Stomach (tissue), 4 donors: ENCODE measurements at regions not wholly inside any gene's neighbourhood (a gene's known extent, or its start where the extent isn't known, plus 50 kb on each side); places are given as distances from the start of the nearest gene placed in this dataset.

Source experiments
- POLR2AphosphoS5 ChIP-seq, 3 donors: sonication (generic); formaldehyde crosslinking; IDR thresholded peaks; one replicate each; pipeline ENCODE4 v1.6.1; 2016; ENCODE audit warnings: antibody characterized with exemption in 3 of 3
- TF ChIP-seq, protein P1 (sequence below), 7 experiments: fragments of 450-650 bp in 4 of 7; fragments of 200-600 bp in 3 of 7; sonication (generic) in 3 of 7; IDR thresholded peaks; one replicate each; pipeline ENCODE4 v1.5.1; 2016 to 2019; ENCODE audit warnings: antibody characterized with exemption in 7 of 7, control low read depth in 2 of 7, mild to moderate bottlenecking in 1 of 7

DNA sequence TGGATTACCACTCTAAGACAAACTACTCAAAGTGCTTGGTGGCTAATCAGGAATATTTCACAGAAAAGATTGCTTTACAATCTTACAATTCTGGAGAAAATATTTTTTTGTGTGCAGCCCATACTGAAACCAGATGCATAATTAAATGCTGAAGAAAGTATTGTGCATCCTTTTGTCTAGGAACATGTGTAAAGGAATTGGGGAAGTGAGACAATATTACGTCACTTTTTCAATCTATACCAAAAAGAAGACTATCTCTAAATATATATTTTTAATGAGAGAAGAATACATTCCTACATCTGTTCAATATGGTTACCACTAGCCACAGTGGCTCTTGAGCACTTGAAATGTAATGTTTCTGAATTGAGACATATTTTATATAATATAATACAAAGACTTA lies 992.5 kb upstream of the ADGRB3 start:
- TF ChIP-seq POLR2AphosphoS5 (IDR thresholded peaks at IDR 0.05): no peak
- TF ChIP-seq, protein P1, sequence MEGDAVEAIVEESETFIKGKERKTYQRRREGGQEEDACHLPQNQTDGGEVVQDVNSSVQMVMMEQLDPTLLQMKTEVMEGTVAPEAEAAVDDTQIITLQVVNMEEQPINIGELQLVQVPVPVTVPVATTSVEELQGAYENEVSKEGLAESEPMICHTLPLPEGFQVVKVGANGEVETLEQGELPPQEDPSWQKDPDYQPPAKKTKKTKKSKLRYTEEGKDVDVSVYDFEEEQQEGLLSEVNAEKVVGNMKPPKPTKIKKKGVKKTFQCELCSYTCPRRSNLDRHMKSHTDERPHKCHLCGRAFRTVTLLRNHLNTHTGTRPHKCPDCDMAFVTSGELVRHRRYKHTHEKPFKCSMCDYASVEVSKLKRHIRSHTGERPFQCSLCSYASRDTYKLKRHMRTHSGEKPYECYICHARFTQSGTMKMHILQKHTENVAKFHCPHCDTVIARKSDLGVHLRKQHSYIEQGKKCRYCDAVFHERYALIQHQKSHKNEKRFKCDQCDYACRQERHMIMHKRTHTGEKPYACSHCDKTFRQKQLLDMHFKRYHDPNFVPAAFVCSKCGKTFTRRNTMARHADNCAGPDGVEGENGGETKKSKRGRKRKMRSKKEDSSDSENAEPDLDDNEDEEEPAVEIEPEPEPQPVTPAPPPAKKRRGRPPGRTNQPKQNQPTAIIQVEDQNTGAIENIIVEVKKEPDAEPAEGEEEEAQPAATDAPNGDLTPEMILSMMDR (IDR thresholded peaks at IDR 0.05): no peak
